Ovary (tissue), 3 donors: ENCODE measurements at regions not wholly inside any gene's neighbourhood (a gene's known extent, or its start where the extent isn't known, plus 50 kb on each side); places are given as distances from the start of the nearest gene placed in this dataset.

Source experiments
- CTCF ChIP-seq, 3 donors: fragments of 450-650 bp in 2 of 3; fragments of 200-600 bp in 1 of 3; IDR thresholded peaks; one replicate each; pipeline versions ENCODE4 v1.5.1 to v1.8.0; 2016 to 2022; ENCODE audit warnings: antibody characterized with exemption in 3 of 3, mild to moderate bottlenecking in 1 of 3
- EP300 ChIP-seq: sonication (generic); formaldehyde crosslinking; IDR thresholded peaks from one replicate; pipeline ENCODE4 v1.6.1; 2017; ENCODE audit warnings: antibody characterized with exemption
- POLR2A ChIP-seq: fragments of 450-650 bp; IDR thresholded peaks from one replicate; pipeline ENCODE4 v1.6.1; 2017; ENCODE audit warnings: antibody characterized with exemption, mild to moderate bottlenecking, moderate library complexity
- donor health status: DM: no; HTN: no; CAD: no.

- TF ChIP-seq CTCF (IDR thresholded peaks at IDR 0.05) (no peak), POLR2A (no peak), EP300 (no peak)
Observed at GRCh38 chr4:34250562-34250961, 1993.8 kb downstream of the ARAP2 start.
